Colonic mucosa (tissue), 4 donors: ENCODE measurements at regions not wholly inside any gene's neighbourhood (a gene's known extent, or its start where the extent isn't known, plus 50 kb on each side); places are given as distances from the start of the nearest gene placed in this dataset.

Experiments used
- DNase-seq: peaks from one replicate; pipeline ENCODE4 v3.0.0-alpha.2; 2020
- H3K27ac ChIP-seq: fragments of 200-600 bp; one replicate; pipeline ENCODE4 v1.8.0; 2021
- H3K27me3 ChIP-seq: fragments of 200-600 bp; one replicate; pipeline ENCODE4 v1.8.0; 2021
- H3K36me3 ChIP-seq: fragments of 200-600 bp; one replicate; pipeline ENCODE4 v1.8.0; 2021
- H3K4me1 ChIP-seq: fragments of 200-600 bp; one replicate; pipeline ENCODE4 v1.8.0; 2021; ENCODE audit warnings: mild to moderate bottlenecking
- H3K4me3 ChIP-seq: fragments of 200-600 bp; one replicate; pipeline ENCODE4 v1.8.0; 2021
- H3K9ac ChIP-seq, 2 donors: one replicate each; pipeline ENCODE4 v1.7.0; 2013; ENCODE audit warnings: control low read depth in 2 of 2, low read depth in 2 of 2, low read length in 2 of 2
- H3K9me3 ChIP-seq: fragments of 200-600 bp; one replicate; pipeline ENCODE4 v1.8.0; 2021
- intact Hi-C: fragments of 100-400 bp; cut with DNase I; formaldehyde crosslinking; loops from one replicate; pipeline ENCODE4 v1.14.1; 2022
- TF ChIP-seq, protein P1 (sequence below): fragments of 200-600 bp; IDR thresholded peaks from one replicate; pipeline ENCODE4 v1.8.0; 2022; ENCODE audit warnings: antibody characterized with exemption, mild to moderate bottlenecking
- donor health status: healthy.
- donor health status: DM: no; HTN: no; CAD: no.
- donor health status: DM: no; HTN: no; CAD: no.

DNA sequence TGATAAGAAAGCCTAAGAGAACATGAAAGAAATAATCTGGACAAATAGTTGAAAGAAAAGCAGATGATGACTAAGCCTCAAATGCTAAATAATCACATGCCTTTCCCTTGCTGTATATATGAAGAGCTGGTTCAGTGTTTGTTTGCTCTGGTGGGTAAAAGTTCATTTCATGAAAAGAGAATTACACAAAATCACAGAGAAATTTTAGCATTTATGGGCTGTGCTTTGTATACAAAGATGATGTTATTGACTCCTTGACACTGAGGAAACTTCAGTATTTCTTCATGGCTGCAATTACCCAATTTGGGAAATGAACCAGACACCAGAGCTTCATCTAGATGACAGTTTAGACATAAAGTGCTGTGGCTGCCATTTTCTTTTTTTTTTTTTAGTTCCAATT lies 527.2 kb downstream of the NR2F1-AS1 start:
- no peaks in the 10 kb centered on the region for H3K4me1 ChIP-seq
- H3K9ac ChIP-seq, result no peak overlapping the region
- no peaks in the 10 kb centered on the region for H3K27me3 ChIP-seq
- intact Hi-C loops, result no loop called here
- H3K36me3 ChIP-seq, result no peaks in the 10 kb centered on the region
- no peak overlapping the region for H3K27ac ChIP-seq
- DNase-seq, result no peak
- TF ChIP-seq, protein P1, sequence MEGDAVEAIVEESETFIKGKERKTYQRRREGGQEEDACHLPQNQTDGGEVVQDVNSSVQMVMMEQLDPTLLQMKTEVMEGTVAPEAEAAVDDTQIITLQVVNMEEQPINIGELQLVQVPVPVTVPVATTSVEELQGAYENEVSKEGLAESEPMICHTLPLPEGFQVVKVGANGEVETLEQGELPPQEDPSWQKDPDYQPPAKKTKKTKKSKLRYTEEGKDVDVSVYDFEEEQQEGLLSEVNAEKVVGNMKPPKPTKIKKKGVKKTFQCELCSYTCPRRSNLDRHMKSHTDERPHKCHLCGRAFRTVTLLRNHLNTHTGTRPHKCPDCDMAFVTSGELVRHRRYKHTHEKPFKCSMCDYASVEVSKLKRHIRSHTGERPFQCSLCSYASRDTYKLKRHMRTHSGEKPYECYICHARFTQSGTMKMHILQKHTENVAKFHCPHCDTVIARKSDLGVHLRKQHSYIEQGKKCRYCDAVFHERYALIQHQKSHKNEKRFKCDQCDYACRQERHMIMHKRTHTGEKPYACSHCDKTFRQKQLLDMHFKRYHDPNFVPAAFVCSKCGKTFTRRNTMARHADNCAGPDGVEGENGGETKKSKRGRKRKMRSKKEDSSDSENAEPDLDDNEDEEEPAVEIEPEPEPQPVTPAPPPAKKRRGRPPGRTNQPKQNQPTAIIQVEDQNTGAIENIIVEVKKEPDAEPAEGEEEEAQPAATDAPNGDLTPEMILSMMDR, result no peak
- H3K9me3 ChIP-seq, result no peaks in the 10 kb centered on the region
- no peak overlapping the region for H3K4me3 ChIP-seq

DNA sequence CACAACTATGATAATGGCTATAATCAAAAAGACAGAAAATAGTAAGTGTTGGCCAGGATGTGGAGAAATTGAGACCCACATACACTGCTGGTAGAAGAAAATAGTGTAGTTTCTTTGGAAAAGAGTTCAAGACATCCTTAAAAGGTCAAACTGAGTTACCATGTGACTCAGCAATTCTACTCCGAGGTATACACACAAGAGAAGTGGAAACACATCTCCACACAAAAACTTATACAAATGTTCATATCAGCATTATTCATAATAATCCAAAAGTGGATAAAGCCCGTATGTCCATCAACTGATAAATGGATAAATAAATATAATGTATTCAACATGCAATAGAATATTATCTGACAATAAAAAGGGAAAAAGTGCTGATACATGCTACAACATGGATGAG lies 532.2 kb downstream of the NR2F1-AS1 start:
- no peaks in the 10 kb centered on the region for H3K36me3 ChIP-seq
- no peak overlapping the region for H3K4me3 ChIP-seq
- H3K27ac ChIP-seq, result no peak overlapping the region
- TF ChIP-seq, protein P1, result no peak
- H3K9ac ChIP-seq, result no peak overlapping the region
- DNase-seq, result no peak
- no peaks in the 10 kb centered on the region for H3K9me3 ChIP-seq
- intact Hi-C loops, result no loop called here
- H3K27me3 ChIP-seq, result no peaks in the 10 kb centered on the region
- H3K4me1 ChIP-seq, result no peaks in the 10 kb centered on the region

DNA sequence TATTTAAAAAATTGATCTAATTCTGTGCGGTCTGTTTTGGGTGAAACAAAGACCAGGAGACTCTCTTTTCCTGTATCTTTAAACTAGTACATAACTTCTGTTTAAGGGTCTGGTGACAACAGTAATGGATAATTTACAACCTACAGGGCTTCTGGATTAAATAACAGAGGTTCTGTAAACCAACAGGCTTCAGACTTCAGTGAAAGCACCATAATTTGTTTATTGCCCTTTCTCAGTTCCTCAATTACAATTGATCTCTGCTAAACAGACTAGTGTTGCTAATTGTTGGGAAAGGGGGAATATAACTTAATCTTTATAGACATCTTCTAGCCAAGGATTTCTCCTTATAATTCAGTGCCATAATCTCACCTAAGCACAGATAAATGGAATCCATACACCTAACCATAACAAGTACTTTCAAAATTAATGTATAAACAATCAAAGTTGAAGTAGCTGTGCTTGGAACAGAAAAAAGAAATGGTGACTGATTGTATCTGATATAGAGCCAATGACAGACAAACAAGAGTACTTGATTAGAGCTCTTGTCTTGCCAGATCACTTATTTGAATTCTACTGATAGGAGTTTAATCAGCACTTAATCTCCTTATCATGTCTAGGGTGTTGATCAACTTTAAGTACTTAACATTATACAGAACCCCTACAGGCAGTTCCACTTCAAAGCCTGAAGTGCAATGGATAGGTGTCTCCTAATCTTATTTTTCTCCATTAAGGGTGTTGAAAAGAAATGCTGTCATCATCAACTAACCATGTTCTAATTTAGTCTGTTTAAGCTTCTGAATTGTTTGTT lies 536.0 kb downstream of the NR2F1-AS1 start:
- no peak overlapping the region for H3K9ac ChIP-seq
- no peaks in the 10 kb centered on the region for H3K9me3 ChIP-seq
- no peaks in the 10 kb centered on the region for H3K4me1 ChIP-seq
- intact Hi-C loops, result no loop called here
- DNase-seq, result no peak
- no peak overlapping the region for H3K4me3 ChIP-seq
- TF ChIP-seq, protein P1, result no peak
- H3K36me3 ChIP-seq, result no peaks in the 10 kb centered on the region
- no peaks in the 10 kb centered on the region for H3K27me3 ChIP-seq
- H3K27ac ChIP-seq, result no peak overlapping the region

DNA sequence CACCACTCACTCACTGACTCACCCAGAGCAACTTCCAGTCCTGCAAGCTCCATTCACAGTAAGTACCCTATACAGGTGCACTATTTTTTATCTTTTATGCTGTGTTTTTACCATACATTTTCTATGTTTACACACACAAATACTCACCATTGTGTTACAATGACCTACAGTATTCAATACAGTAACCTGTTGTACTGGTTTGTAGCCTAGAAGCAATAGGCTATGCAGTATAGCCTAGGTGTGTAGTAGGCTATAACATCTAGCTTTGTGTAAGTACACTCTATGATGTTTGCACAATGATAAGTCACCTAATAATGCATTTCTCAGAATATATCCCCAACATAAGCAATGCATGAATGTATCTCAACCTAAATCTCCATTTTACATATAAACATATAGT lies 541.1 kb downstream of the NR2F1-AS1 start:
- Histone ChIP-seq H3K4me3 (no peak overlapping the region), H3K27ac (no peak overlapping the region), H3K27me3 (no peaks in the 10 kb centered on the region), H3K36me3 (no peaks in the 10 kb centered on the region), H3K9me3 (no peaks in the 10 kb centered on the region), H3K4me1 (no peaks in the 10 kb centered on the region), H3K9ac (no peak overlapping the region)
- DNase-seq, result no peak
- intact Hi-C loops, result no loop called here
- TF ChIP-seq, protein P1, result no peak

DNA sequence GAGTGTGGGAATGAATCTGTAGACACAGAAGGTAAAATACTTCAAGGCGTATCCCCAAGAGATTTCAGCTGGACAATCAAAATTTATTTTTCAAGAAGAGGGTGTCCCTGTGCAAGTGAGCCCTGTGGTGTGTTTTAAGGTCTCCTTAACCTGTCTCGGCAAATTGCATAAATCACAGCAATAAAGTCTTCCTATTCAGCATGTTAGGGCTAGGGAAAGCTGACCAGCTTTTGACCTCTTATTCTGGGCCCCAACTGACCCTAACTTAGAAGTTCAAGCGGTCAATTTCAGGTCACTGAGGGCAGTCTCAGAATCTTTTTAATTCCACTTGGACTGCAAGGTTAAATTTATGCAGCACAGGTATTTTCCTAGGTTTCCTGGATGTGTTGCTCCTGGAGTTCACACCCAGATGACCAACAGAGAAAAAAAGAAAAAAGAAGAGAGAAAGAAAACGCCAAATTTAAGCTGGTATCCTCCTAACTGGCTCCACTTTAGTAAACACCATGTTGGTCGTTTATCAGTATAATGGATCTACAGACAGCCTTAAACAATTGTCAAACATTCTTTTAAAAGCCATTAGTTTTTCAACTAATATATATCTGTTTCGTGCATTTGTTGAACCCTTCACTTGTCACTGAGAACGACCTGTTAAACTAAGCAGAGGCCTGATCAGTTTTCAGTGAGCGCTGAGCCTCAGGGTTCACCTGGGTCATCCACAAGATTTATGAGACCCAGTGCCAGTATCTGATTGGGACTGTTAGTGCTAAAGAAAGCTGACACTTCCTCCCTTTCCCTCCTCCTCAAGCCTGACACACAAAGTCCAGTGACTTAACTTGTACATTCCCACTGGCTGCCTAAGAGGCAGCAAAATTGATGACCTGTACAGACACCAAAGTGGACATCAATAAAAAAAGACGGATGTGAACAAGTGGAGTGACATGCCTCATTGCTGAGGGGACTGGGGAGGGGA lies 546.1 kb downstream of the NR2F1-AS1 start:
- Histone ChIP-seq H3K27ac (no peak overlapping the region), H3K27me3 (no peaks in the 10 kb centered on the region), H3K4me1 (no peaks in the 10 kb centered on the region), H3K9ac (no peak overlapping the region), H3K9me3 (no peaks in the 10 kb centered on the region), H3K4me3 (no peak overlapping the region), H3K36me3 (no peaks in the 10 kb centered on the region)
- intact Hi-C loops, result no loop called here
- no peak for DNase-seq
- TF ChIP-seq, protein P1, result no peak
